Upper lobe of left lung (tissue), 4 donors: ENCODE measurements at regions not wholly inside any gene's neighbourhood (a gene's known extent, or its start where the extent isn't known, plus 50 kb on each side); places are given as distances from the start of the nearest gene placed in this dataset.

ENCODE experiments used
- EP300 ChIP-seq, 4 donors: sonication (generic); formaldehyde crosslinking; IDR thresholded peaks; one replicate each; pipeline ENCODE4 v1.5.1; 2017; ENCODE audit warnings: antibody characterized with exemption in 4 of 4, control low read depth in 2 of 4
- POLR2A ChIP-seq, 4 donors: fragments of 450-650 bp; IDR thresholded peaks; one replicate each; pipeline ENCODE4 v1.5.1; 2016 to 2017; ENCODE audit warnings: antibody characterized with exemption in 4 of 4, mild to moderate bottlenecking in 2 of 4
- POLR2AphosphoS5 ChIP-seq, 2 donors: sonication (generic); formaldehyde crosslinking; IDR thresholded peaks; one replicate each; pipeline ENCODE4 v1.5.1; 2017; ENCODE audit warnings: antibody characterized with exemption in 2 of 2
- TF ChIP-seq, protein P1 (sequence below), 6 experiments: fragments of 450-650 bp in 4 of 6; fragments of 200-600 bp in 2 of 6; sonication (generic) in 2 of 6; IDR thresholded peaks; one replicate each; pipeline ENCODE4 v1.5.1; 2016 to 2019; ENCODE audit warnings: antibody characterized with exemption in 6 of 6

DNA sequence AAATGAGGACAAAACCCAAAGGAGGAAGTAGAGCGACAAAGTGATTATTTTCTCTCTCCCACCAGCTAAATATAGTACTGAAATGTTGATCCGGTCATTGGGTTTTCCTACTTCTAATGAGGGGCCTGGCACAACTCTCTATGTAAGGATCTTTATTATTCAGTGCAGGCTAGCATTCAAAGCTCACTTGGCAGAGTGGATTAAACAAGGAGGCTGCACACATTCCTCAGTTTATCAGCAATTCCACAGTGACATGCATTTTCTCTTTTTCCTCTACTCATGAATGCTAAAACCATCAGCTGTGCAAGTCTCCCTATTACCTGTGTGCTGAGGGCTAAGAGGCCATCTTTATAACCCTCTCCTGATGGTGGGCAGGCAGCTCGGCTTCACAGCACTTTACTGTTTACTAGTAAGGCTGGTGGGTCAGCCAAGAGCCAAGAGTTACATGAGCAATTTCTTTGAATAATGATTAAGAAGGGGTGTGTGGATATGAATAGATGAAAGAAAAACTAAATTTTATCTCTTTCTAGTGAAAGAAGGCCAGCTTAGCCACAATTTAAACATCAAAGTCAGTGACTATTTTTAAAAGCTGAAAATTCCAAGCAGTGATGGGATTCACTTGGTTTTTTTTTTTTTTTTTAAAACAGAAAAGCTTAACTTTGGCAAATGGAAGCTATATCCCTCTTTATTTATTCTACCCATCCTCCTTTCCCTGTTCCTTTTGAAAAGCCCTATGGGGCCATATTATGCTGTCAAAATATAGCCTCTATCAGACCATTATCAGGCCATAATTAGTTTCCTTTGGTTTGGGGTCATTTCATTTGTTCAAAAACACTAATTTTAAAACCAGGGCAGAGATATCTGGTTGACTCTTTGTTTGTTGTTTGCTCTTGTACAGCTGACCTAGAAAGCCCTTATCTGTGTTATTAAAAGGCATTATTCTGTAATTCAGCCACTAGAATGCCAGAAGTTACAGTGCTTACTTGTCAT is 111.0 kb downstream of the RBM43 start:
- TF ChIP-seq POLR2AphosphoS5 (IDR thresholded peaks at IDR 0.05) (no peak), POLR2A (IDR thresholded peaks at IDR 0.05) (no peak), EP300 (IDR thresholded peaks at IDR 0.05) (no peak)
- TF ChIP-seq, protein P1, sequence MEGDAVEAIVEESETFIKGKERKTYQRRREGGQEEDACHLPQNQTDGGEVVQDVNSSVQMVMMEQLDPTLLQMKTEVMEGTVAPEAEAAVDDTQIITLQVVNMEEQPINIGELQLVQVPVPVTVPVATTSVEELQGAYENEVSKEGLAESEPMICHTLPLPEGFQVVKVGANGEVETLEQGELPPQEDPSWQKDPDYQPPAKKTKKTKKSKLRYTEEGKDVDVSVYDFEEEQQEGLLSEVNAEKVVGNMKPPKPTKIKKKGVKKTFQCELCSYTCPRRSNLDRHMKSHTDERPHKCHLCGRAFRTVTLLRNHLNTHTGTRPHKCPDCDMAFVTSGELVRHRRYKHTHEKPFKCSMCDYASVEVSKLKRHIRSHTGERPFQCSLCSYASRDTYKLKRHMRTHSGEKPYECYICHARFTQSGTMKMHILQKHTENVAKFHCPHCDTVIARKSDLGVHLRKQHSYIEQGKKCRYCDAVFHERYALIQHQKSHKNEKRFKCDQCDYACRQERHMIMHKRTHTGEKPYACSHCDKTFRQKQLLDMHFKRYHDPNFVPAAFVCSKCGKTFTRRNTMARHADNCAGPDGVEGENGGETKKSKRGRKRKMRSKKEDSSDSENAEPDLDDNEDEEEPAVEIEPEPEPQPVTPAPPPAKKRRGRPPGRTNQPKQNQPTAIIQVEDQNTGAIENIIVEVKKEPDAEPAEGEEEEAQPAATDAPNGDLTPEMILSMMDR (IDR thresholded peaks at IDR 0.05) = no peak
